MCF 10A (cell line): ENCODE measurements at regions not wholly inside any gene's neighbourhood (a gene's known extent, or its start where the extent isn't known, plus 50 kb on each side); places are given as distances from the start of the nearest gene placed in this dataset.

Experiments used
- BruUV-seq: library from RNA; stranded (reverse); fragments of 400-500 nt; replicated peaks from 2 replicates; lab custom pipeline; 2021; lab: Mats Ljungman, UMichigan
- CTCF ChIA-PET: fragments of 300-600 bp; sonication (Branson Sonifier 250); formaldehyde crosslinking; extraction: SDS; loops from one replicate; lab custom pipeline; 2021; ENCODE audit warnings: antibody characterized with exemption, inconsistent platforms; lab: Yijun Ruan, JAX
- POLR2A ChIA-PET: fragments of 300-600, 350-650 bp; sonication (Branson Sonifier 250); formaldehyde crosslinking; extraction: SDS; loops from one replicate; lab custom pipeline; 2020; ENCODE audit warnings: antibody characterized with exemption, inconsistent platforms; lab: Yijun Ruan, JAX
- DNase-seq: peaks from one replicate; pipeline ENCODE4 v3.0.0-alpha.2; 2018; ENCODE audit not compliant: unreplicated experiment
- H3K27ac Mint-ChIP-seq: one replicate; pipeline ENCODE4 v1.8.0; 2022; ENCODE audit warnings: mild to moderate bottlenecking, low read depth, mixed read lengths; ENCODE audit not compliant: unreplicated experiment
- H3K27me3 Mint-ChIP-seq: one replicate; pipeline ENCODE4 v1.8.0; 2022; ENCODE audit warnings: mixed read lengths; ENCODE audit not compliant: insufficient read depth, unreplicated experiment
- H3K36me3 Mint-ChIP-seq: one replicate; pipeline ENCODE4 v1.8.0; 2022; ENCODE audit warnings: mild to moderate bottlenecking, moderate library complexity, mixed read lengths; ENCODE audit not compliant: insufficient read depth, unreplicated experiment
- H3K4me1 Mint-ChIP-seq: one replicate; pipeline ENCODE4 v1.8.0; 2022; ENCODE audit warnings: mixed read lengths; ENCODE audit not compliant: insufficient read depth, unreplicated experiment
- H3K4me3 Mint-ChIP-seq: one replicate; pipeline ENCODE4 v1.8.0; 2022; ENCODE audit warnings: mild to moderate bottlenecking, moderate library complexity, mixed read lengths; ENCODE audit not compliant: unreplicated experiment
- H3K9me3 Mint-ChIP-seq: one replicate; pipeline ENCODE4 v1.8.0; 2022; ENCODE audit warnings: mixed read lengths; ENCODE audit not compliant: unreplicated experiment
- CTCF ChIP-seq: fragments of 200-600 bp; IDR thresholded peaks from one replicate; pipeline ENCODE4 v1.8.0; 2022; ENCODE audit warnings: antibody characterized with exemption, mild to moderate bottlenecking; ENCODE audit not compliant: unreplicated experiment
- intact Hi-C: fragments of 100-400 bp; cut with micrococcal nuclease; formaldehyde crosslinking; loops from 2 replicates; pipeline ENCODE4 v1.14.1; 2022

- ChIA-PET POLR2A (no interaction called here), CTCF (interaction anchor here (0.7 to 1.1 kb wide), 3 partner anchors 53 to 627 kb away, joined by 3 to 5 read pairs (median 3); no protein-coding TSS in a partner anchor)
- no TSS peak for BruUV-seq
- DNase-seq, result no peak
- Mint-ChIP-seq H3K27me3 (peaks cover 88% of the 10 kb centered on the region), H3K4me1 (no peaks in the 10 kb centered on the region), H3K27ac (no peak overlapping the region), H3K9me3 (no peaks in the 10 kb centered on the region), H3K4me3 (no peak overlapping the region), H3K36me3 (no peaks in the 10 kb centered on the region)
- no peak for TF ChIP-seq CTCF
- intact Hi-C loops, result no loop called here
These were observed 142.8 kb upstream of the PHACTR3 start for GRCh38 chr20:59461526-59461925.

- CTCF ChIA-PET, result interaction anchor here (0.9 to 1.1 kb wide), 2 partner anchors 9 to 590 kb away, joined by 3 read pairs; no protein-coding TSS in a partner anchor
- Mint-ChIP-seq H3K36me3 (no peaks in the 10 kb centered on the region), H3K4me1 (no peaks in the 10 kb centered on the region), H3K27ac (no peak overlapping the region), H3K27me3 (peaks cover 84% of the 10 kb centered on the region), H3K4me3 (no peak overlapping the region), H3K9me3 (no peaks in the 10 kb centered on the region)
- POLR2A ChIA-PET, result no interaction called here
- TF ChIP-seq CTCF, result no peak
- no peak for DNase-seq
- no TSS peak for BruUV-seq
- intact Hi-C loops, result no loop called here
These were observed 142.1 kb upstream of the PHACTR3 start for GRCh38 chr20:59462249-59462648.

DNA sequence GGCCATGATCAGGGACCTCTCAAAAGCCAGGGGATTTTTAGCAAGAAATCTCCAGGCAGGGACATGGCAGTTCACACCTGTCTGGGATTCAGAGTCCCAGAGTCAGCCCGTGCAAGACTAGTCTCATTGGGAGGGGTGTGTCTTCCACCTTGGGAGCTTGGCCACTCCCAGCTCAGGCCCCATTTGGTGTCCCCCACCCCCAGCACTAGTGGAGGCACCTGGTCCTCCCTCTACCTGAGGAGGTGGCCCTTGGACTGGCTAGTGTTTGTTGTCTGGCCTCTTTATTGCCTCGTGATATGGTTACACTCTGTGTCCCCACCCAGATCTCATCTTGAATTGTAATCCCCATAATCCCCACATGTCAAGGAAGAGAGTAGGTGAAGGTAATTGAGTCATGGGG is 140.8 kb upstream of the PHACTR3 start:
- Mint-ChIP-seq H3K4me1 (no peaks in the 10 kb centered on the region), H3K27me3 (peaks cover 71% of the 10 kb centered on the region), H3K36me3 (no peaks in the 10 kb centered on the region), H3K4me3 (no peak overlapping the region), H3K27ac (no peak overlapping the region), H3K9me3 (no peaks in the 10 kb centered on the region)
- POLR2A ChIA-PET, result interaction anchor here (0.7 kb wide), 1 partner anchor 599 kb away, joined by 3 read pairs; no protein-coding TSS in a partner anchor
- TF ChIP-seq CTCF, result no peak
- intact Hi-C loops, result no loop called here
- no peak for DNase-seq
- CTCF ChIA-PET, result interaction anchor here (0.7 to 1.5 kb wide), 4 partner anchors 8 to 107 kb away, joined by 3 to 5 read pairs (median 4); no protein-coding TSS in a partner anchor
- no TSS peak for BruUV-seq

GRCh38 chr20:59466107-59466815 is 138.1 kb upstream of the PHACTR3 start:
- BruUV-seq, result no TSS peak
- H3K4me1 Mint-ChIP-seq, result no peaks in the 10 kb centered on the region
- peaks cover 63% of the 10 kb centered on the region for H3K27me3 Mint-ChIP-seq
- H3K9me3 Mint-ChIP-seq, result no peaks in the 10 kb centered on the region
- H3K27ac Mint-ChIP-seq, result no peak overlapping the region
- no peak for DNase-seq
- no peaks in the 10 kb centered on the region for H3K36me3 Mint-ChIP-seq
- ChIA-PET CTCF (interaction anchor here (0.6 to 2.2 kb wide), 3 partner anchors 10 to 1875 kb away, joined by 4 to 9 read pairs (median 4); no protein-coding TSS in a partner anchor), POLR2A (no interaction called here)
- TF ChIP-seq CTCF, result no peak
- no peak overlapping the region for H3K4me3 Mint-ChIP-seq
- intact Hi-C loops, result no loop called here
